DND-41 (cell line): ENCODE measurements at regions not wholly inside any gene's neighbourhood (a gene's known extent, or its start where the extent isn't known, plus 50 kb on each side); places are given as distances from the start of the nearest gene placed in this dataset.

Experiments
- ATAC-seq: fragments of 200-7000 bp; cut with Tn5 transposase; 3 replicates; pipeline ENCODE4 v1.9.1; 2021; ENCODE audit warnings: low read depth; ENCODE audit not compliant: insufficient read depth
- DNase-seq: peaks from one replicate; pipeline ENCODE4 v3.0.0-alpha.2; 2020
- H2AFZ ChIP-seq: 2 replicates; pipeline ENCODE4 v1.6.0; 2012; ENCODE audit warnings: low read depth, low read length
- H3K27ac ChIP-seq: 2 replicates; pipeline ENCODE4 v1.5.1; 2012; ENCODE audit warnings: low read length, inconsistent platforms
- H3K27me3 ChIP-seq: fragments of 200-600 bp; sonication (generic); 2 replicates; pipeline ENCODE4 v1.6.0; 2012; ENCODE audit warnings: low read length, mild to moderate bottlenecking, inconsistent platforms; ENCODE audit not compliant: insufficient read depth, poor library complexity
- H3K36me3 ChIP-seq: 2 replicates; pipeline ENCODE4 v1.5.1; 2012; ENCODE audit warnings: low read length, inconsistent platforms; ENCODE audit not compliant: insufficient read depth
- H3K4me1 ChIP-seq: 2 replicates; pipeline ENCODE4 v1.5.1; 2012; ENCODE audit warnings: mild to moderate bottlenecking, low read length; ENCODE audit not compliant: insufficient read depth
- H3K4me2 ChIP-seq: 2 replicates; pipeline ENCODE4 v1.6.0; 2012; ENCODE audit warnings: mild to moderate bottlenecking, moderate library complexity, low read length, inconsistent platforms; ENCODE audit not compliant: insufficient read depth
- H3K4me3 ChIP-seq, 2 experiments: fragments of 200-600 bp in 1 of 2; shearing (Covaris generic) in 1 of 2; 2 replicates each; pipeline ENCODE4 v1.5.1; 2012 to 2016; ENCODE audit warnings: inconsistent platforms in 2 of 2, low read length in 2 of 2, mild to moderate bottlenecking in 2 of 2, low read depth in 1 of 2, moderate library complexity in 1 of 2
- H3K79me2 ChIP-seq: 2 replicates; pipeline ENCODE4 v1.6.0; 2012; ENCODE audit warnings: low read length, inconsistent platforms; ENCODE audit not compliant: insufficient read depth
- H3K9ac ChIP-seq: 2 replicates; pipeline ENCODE4 v1.6.0; 2012; ENCODE audit warnings: low read depth, mild to moderate bottlenecking, inconsistent platforms, low read length, moderate library complexity
- H3K9me3 ChIP-seq: 2 replicates; pipeline ENCODE4 v1.5.1; 2012; ENCODE audit warnings: low read length, moderate library complexity, mild to moderate bottlenecking, inconsistent platforms; ENCODE audit not compliant: insufficient read depth, severe bottlenecking
- H4K20me1 ChIP-seq: 2 replicates; pipeline ENCODE4 v1.6.0; 2012; ENCODE audit warnings: low read length; ENCODE audit not compliant: insufficient read depth
- EZH2 ChIP-seq: IDR thresholded peaks from 3 replicates; pipeline ENCODE4 v1.6.1; 2012; ENCODE audit warnings: borderline replicate concordance, low read depth, mild to moderate bottlenecking, moderate library complexity, low read length, inconsistent platforms; ENCODE audit not compliant: severe bottlenecking
- TF ChIP-seq, protein P1 (sequence below): IDR thresholded peaks from 2 replicates; pipeline ENCODE4 v1.5.1; 2012; ENCODE audit warnings: borderline replicate concordance, low read length, moderate library complexity, mild to moderate bottlenecking; ENCODE audit not compliant: poor library complexity, severe bottlenecking; ENCODE audit errors: extremely low read depth

DNA sequence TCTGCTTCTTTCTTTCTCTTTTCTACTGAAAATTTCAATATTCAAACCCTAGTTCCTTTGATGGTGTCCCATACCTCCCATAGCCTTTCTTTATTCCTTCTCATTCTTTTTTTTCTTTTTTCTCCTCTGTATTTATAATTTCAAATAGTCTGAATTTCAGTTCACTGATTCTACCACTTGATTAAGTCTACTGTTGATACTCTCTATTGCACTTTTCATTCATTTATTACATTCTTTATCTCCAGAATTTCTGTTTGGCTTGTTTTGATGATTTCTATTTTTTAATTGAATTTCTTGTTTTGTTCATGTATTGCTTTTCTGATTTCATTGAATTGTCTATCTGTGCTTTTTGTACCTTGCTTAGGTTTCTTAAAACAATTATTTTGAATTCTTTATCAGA is 111.9 kb upstream of the VRK2 start:
- H3K9me3 ChIP-seq: no peaks in the 10 kb centered on the region
- no peaks in the 10 kb centered on the region for H4K20me1 ChIP-seq
- H3K36me3 ChIP-seq: no peaks in the 10 kb centered on the region

DNA sequence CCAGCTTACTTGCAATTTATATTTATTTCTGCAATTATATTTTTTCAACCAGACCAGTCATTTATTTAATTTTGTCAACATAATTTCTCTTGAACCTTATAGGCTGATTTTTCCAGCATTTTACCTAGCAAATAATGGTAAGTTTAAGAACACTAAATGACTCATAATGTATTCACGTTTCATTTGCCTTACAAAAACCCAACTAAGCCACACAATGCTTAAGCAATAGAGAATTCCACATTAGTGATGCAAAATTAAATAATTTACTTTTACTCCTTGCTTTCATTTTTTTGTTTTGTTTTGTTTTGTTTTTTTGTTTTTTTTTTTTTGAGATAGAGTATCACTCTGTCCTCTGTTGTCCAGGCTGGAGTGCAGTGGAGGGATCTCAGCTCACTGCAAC is 110.4 kb upstream of the VRK2 start:
- H3K27ac ChIP-seq: no peak overlapping the region
- no peaks in the 10 kb centered on the region for H4K20me1 ChIP-seq
- no peak overlapping the region for H2AFZ ChIP-seq
- H3K4me1 ChIP-seq: no peaks in the 10 kb centered on the region
- H3K27me3 ChIP-seq: no peaks in the 10 kb centered on the region
- TF ChIP-seq EZH2: no peak
- TF ChIP-seq, protein P1, sequence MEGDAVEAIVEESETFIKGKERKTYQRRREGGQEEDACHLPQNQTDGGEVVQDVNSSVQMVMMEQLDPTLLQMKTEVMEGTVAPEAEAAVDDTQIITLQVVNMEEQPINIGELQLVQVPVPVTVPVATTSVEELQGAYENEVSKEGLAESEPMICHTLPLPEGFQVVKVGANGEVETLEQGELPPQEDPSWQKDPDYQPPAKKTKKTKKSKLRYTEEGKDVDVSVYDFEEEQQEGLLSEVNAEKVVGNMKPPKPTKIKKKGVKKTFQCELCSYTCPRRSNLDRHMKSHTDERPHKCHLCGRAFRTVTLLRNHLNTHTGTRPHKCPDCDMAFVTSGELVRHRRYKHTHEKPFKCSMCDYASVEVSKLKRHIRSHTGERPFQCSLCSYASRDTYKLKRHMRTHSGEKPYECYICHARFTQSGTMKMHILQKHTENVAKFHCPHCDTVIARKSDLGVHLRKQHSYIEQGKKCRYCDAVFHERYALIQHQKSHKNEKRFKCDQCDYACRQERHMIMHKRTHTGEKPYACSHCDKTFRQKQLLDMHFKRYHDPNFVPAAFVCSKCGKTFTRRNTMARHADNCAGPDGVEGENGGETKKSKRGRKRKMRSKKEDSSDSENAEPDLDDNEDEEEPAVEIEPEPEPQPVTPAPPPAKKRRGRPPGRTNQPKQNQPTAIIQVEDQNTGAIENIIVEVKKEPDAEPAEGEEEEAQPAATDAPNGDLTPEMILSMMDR: no peak
- H3K79me2 ChIP-seq: no peaks in the 10 kb centered on the region
- DNase-seq (no peak), ATAC-seq (no peak)
- no peaks in the 10 kb centered on the region for H3K9me3 ChIP-seq
- no peak overlapping the region for H3K4me3 ChIP-seq
- no peaks in the 10 kb centered on the region for H3K36me3 ChIP-seq
- no peak overlapping the region for H3K4me2 ChIP-seq
- no peak overlapping the region for H3K9ac ChIP-seq

More for the DNA sequence above, 111.9 kb upstream of the VRK2 start:
- H3K9ac ChIP-seq: no peak overlapping the region
- H3K4me1 ChIP-seq: no peaks in the 10 kb centered on the region
- DNase-seq (no peak), ATAC-seq (no peak)
- TF ChIP-seq, protein P1: no peak
- no peak for TF ChIP-seq EZH2
- H3K27me3 ChIP-seq: no peaks in the 10 kb centered on the region
- no peak overlapping the region for H3K4me2 ChIP-seq
- no peak overlapping the region for H3K27ac ChIP-seq
- no peak overlapping the region for H2AFZ ChIP-seq
- no peaks in the 10 kb centered on the region for H3K79me2 ChIP-seq
- no peak overlapping the region for H3K4me3 ChIP-seq

DNA sequence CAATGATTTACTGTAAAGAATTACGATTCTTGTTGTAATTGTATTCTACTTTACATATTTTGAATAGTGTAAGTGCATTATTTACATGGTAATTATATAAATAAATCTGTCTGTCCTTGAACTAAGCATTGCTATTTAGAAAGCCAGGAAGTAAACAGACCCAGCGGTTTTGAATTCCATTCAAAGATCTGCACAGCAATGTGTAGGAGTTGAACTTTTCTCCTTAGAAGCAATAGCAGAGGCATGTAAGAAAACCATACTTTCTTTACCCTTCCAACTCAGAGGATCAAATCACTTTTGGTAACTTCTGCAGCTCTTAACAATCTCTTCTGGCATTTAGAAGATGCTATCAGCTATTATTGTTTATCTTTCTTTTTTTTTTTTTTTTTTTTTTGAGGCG is 109.2 kb upstream of the VRK2 start:
- Histone ChIP-seq H2AFZ (no peak overlapping the region), H4K20me1 (no peaks in the 10 kb centered on the region), H3K9me3 (no peaks in the 10 kb centered on the region), H3K9ac (no peak overlapping the region), H3K27me3 (no peaks in the 10 kb centered on the region), H3K27ac (no peak overlapping the region), H3K36me3 (no peaks in the 10 kb centered on the region), H3K79me2 (no peaks in the 10 kb centered on the region), H3K4me2 (no peak overlapping the region), H3K4me3 (no peak overlapping the region), H3K4me1 (no peaks in the 10 kb centered on the region)
- DNase-seq (no peak), ATAC-seq (no peak)
- TF ChIP-seq, protein P1: no peak
- no peak for TF ChIP-seq EZH2

DNA sequence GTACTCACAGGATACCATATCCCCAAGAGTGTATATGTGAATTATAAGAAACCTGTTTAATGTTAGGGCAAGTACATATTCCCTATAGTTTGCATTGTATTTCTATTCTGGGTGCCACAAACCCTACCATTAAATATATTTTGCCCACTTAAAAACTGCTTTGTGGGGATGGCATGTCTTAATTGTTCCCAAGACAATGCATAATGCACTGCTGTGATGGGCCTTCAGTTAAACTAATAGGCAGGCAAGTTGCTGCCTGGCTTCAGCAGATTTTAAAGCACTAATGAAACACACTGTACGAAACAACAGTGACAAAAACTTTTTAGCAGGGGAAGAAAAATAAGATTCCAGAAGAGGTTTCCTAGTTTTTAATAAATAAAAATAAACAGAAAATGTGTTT is 104.8 kb upstream of the VRK2 start:
- H3K9me3 ChIP-seq: no peaks in the 10 kb centered on the region
- TF ChIP-seq, protein P1: no peak
- TF ChIP-seq EZH2: no peak
- no peaks in the 10 kb centered on the region for H3K27me3 ChIP-seq
- H2AFZ ChIP-seq: no peak overlapping the region
- no peak overlapping the region for H3K4me2 ChIP-seq
- H3K36me3 ChIP-seq: no peaks in the 10 kb centered on the region
- no peaks in the 10 kb centered on the region for H3K4me1 ChIP-seq
- no peak for DNase-seq
- ATAC-seq: no peak
- no peak overlapping the region for H3K27ac ChIP-seq
- H3K79me2 ChIP-seq: no peaks in the 10 kb centered on the region
- H3K9ac ChIP-seq: no peak overlapping the region
- no peaks in the 10 kb centered on the region for H4K20me1 ChIP-seq
- no peak overlapping the region for H3K4me3 ChIP-seq
